H9 (cell line): ENCODE measurements at regions not wholly inside any gene's neighbourhood (a gene's known extent, or its start where the extent isn't known, plus 50 kb on each side); places are given as distances from the start of the nearest gene placed in this dataset.

Experiments used
- DNase-seq: peaks from one replicate; pipeline ENCODE4 v3.0.0-alpha.2; 2017
- H2AFZ ChIP-seq: one replicate; pipeline ENCODE4 v1.6.1; 2013; ENCODE audit warnings: mild to moderate bottlenecking, low read length, control low read depth, moderate library complexity
- H2AK5ac ChIP-seq: 2 replicates; pipeline ENCODE4 v1.6.1; 2013; ENCODE audit warnings: low read length, control low read depth, mixed read lengths; ENCODE audit not compliant: insufficient read length
- H2BK120ac ChIP-seq: one replicate; pipeline ENCODE4 v1.6.1; 2013; ENCODE audit warnings: low read depth, mild to moderate bottlenecking, low read length, control low read depth, inconsistent platforms; ENCODE audit not compliant: poor library complexity, severe bottlenecking
- H2BK12ac ChIP-seq: 2 replicates; pipeline ENCODE4 v1.6.1; 2013; ENCODE audit warnings: low read length, control low read depth, mixed read lengths, low read depth; ENCODE audit not compliant: insufficient read length
- H2BK15ac ChIP-seq: 2 replicates; pipeline ENCODE4 v1.6.1; 2013; ENCODE audit warnings: low read depth, low read length, control low read depth
- H2BK20ac ChIP-seq: one replicate; pipeline ENCODE4 v1.6.1; 2013; ENCODE audit warnings: low read depth, mild to moderate bottlenecking, low read length, control low read depth, inconsistent platforms; ENCODE audit not compliant: poor library complexity, severe bottlenecking
- H2BK5ac ChIP-seq: 2 replicates; pipeline ENCODE4 v1.6.1; 2013; ENCODE audit warnings: low read length, control low read depth, mixed read lengths; ENCODE audit not compliant: insufficient read length
- H3K14ac ChIP-seq: 2 replicates; pipeline ENCODE4 v1.6.1; 2013; ENCODE audit warnings: low read length, control low read depth; ENCODE audit not compliant: insufficient read depth
- H3K18ac ChIP-seq: 2 replicates; pipeline ENCODE4 v1.6.1; 2013; ENCODE audit warnings: low read depth, mild to moderate bottlenecking, mixed read lengths, low read length, control low read depth; ENCODE audit not compliant: insufficient read length
- H3K23ac ChIP-seq: 2 replicates; pipeline ENCODE4 v1.6.1; 2013; ENCODE audit warnings: low read length, control low read depth, mixed read lengths, low read depth; ENCODE audit not compliant: insufficient read length
- H3K23me2 ChIP-seq: 2 replicates; pipeline ENCODE4 v1.6.1; 2013; ENCODE audit warnings: low read depth, mild to moderate bottlenecking, mixed read lengths, low read length, control low read depth; ENCODE audit not compliant: insufficient read length, poor library complexity, severe bottlenecking
- H3K27ac ChIP-seq: 2 replicates; pipeline ENCODE4 v1.5.1; 2013; ENCODE audit warnings: low read length, control low read depth, mixed read lengths, low read depth; ENCODE audit not compliant: insufficient read length
- H3K27me3 ChIP-seq: 2 replicates; pipeline ENCODE4 v1.6.1; 2013; ENCODE audit warnings: low read length, control low read depth, inconsistent platforms; ENCODE audit not compliant: insufficient read depth
- H3K4ac ChIP-seq: 2 replicates; pipeline ENCODE4 v1.6.1; 2013; ENCODE audit warnings: low read depth, mild to moderate bottlenecking, control low read depth, inconsistent platforms, low read length, moderate library complexity
- H3K4me1 ChIP-seq: 2 replicates; pipeline ENCODE4 v1.6.1; 2013; ENCODE audit warnings: low read length, control low read depth, inconsistent platforms; ENCODE audit not compliant: insufficient read depth
- H3K4me2 ChIP-seq: 2 replicates; pipeline ENCODE4 v1.6.1; 2013; ENCODE audit warnings: low read length, control low read depth, mixed read lengths; ENCODE audit not compliant: insufficient read length, insufficient read depth
- H3K56ac ChIP-seq: 2 replicates; pipeline ENCODE4 v1.6.1; 2013; ENCODE audit warnings: low read depth, mild to moderate bottlenecking, mixed read lengths, low read length, control low read depth; ENCODE audit not compliant: insufficient read length
- H3K79me1 ChIP-seq: 2 replicates; pipeline ENCODE4 v1.6.1; 2013; ENCODE audit warnings: low read depth, mild to moderate bottlenecking, moderate library complexity, low read length, control low read depth, inconsistent platforms; ENCODE audit not compliant: insufficient read depth, poor library complexity, severe bottlenecking
- H3K79me2 ChIP-seq: 2 replicates; pipeline ENCODE4 v1.6.1; 2013; ENCODE audit warnings: low read length, control low read depth, inconsistent platforms; ENCODE audit not compliant: insufficient read depth
- H3K9ac ChIP-seq: 2 replicates; pipeline ENCODE4 v1.6.1; 2013; ENCODE audit warnings: low read length, control low read depth, mixed read lengths; ENCODE audit not compliant: insufficient read length; ENCODE audit errors: extremely low read depth
- H3K9me3 ChIP-seq: one replicate; pipeline ENCODE4 v1.6.1; 2013; ENCODE audit warnings: low read depth, low read length, inconsistent platforms; ENCODE audit not compliant: control insufficient read depth
- H3T11ph ChIP-seq: one replicate; pipeline ENCODE4 v1.6.1; 2013; ENCODE audit warnings: mild to moderate bottlenecking, low read length, control low read depth, inconsistent platforms
- H4K20me1 ChIP-seq: one replicate; pipeline ENCODE4 v1.6.1; 2013; ENCODE audit not compliant: control insufficient read depth, insufficient read length, insufficient read depth
- H4K5ac ChIP-seq: 2 replicates; pipeline ENCODE4 v1.6.1; 2013; ENCODE audit warnings: low read depth, mild to moderate bottlenecking, mixed read lengths, low read length, control low read depth; ENCODE audit not compliant: insufficient read length
- H4K8ac ChIP-seq: replicated peaks from 2 replicates; pipeline ENCODE4 v1.6.1; 2013; ENCODE audit warnings: low read length, control low read depth, mixed read lengths, low read depth; ENCODE audit not compliant: insufficient read length
- H4K91ac ChIP-seq: 2 replicates; pipeline ENCODE4 v1.6.1; 2013; ENCODE audit warnings: low read depth, mild to moderate bottlenecking, moderate library complexity, mixed read lengths, low read length, control low read depth; ENCODE audit not compliant: insufficient read length
- H3K27ac Mint-ChIP-seq, 3 experiments: 2 replicates in 2 of 3; 3 replicates in 1 of 3; pipeline ENCODE4 v1.8.0; 2020 to 2021; ENCODE audit warnings: mixed read lengths in 3 of 3, mild to moderate bottlenecking in 1 of 3, moderate library complexity in 1 of 3
- H3K27me3 Mint-ChIP-seq: 2 replicates; pipeline ENCODE4 v1.8.0; 2021; ENCODE audit warnings: low read depth, mild to moderate bottlenecking, moderate library complexity, mixed read lengths
- H3K36me3 Mint-ChIP-seq, 3 experiments: 2 replicates in 2 of 3; 3 replicates in 1 of 3; pipeline ENCODE4 v1.8.0; 2020 to 2021; ENCODE audit warnings: low read depth in 3 of 3, mixed read lengths in 3 of 3; ENCODE audit not compliant: insufficient read depth in 1 of 3
- H3K4me1 Mint-ChIP-seq, 2 experiments: 2 replicates each; pipeline ENCODE4 v1.8.0; 2020; ENCODE audit warnings: mixed read lengths in 2 of 2
- H3K4me3 Mint-ChIP-seq, 2 experiments: 2 replicates in 1 of 2; 3 replicates in 1 of 2; pipeline ENCODE4 v1.8.0; 2020 to 2021; ENCODE audit warnings: mild to moderate bottlenecking in 2 of 2, mixed read lengths in 2 of 2, moderate library complexity in 1 of 2
- H3K9me3 Mint-ChIP-seq, 2 experiments: 2 replicates in 1 of 2; 3 replicates in 1 of 2; pipeline ENCODE4 v1.8.0; 2020; ENCODE audit warnings: mild to moderate bottlenecking in 2 of 2, mixed read lengths in 2 of 2, moderate library complexity in 1 of 2
- WGBS: extraction: QIAGEN DNeasy Blood & Tissue Kit; methylation state at CpG from one replicate; pipeline ENCODE4 v1.1.7; 2013; ENCODE audit warnings: missing lambda C conversion rate, low lambda C conversion rate, mixed read lengths; ENCODE audit not compliant: insufficient read length; ENCODE audit errors: extremely low coverage; 5-methylcytosine and 5-hydroxymethylcytosine counted together
- TF ChIP-seq, protein P1 (sequence below): fragments of 200-600 bp; sonication (generic); conservative IDR thresholded peaks from 3 replicates; pipeline ENCODE4 v1.8.0; 2021; ENCODE audit warnings: antibody characterized with exemption, mild to moderate bottlenecking

DNA sequence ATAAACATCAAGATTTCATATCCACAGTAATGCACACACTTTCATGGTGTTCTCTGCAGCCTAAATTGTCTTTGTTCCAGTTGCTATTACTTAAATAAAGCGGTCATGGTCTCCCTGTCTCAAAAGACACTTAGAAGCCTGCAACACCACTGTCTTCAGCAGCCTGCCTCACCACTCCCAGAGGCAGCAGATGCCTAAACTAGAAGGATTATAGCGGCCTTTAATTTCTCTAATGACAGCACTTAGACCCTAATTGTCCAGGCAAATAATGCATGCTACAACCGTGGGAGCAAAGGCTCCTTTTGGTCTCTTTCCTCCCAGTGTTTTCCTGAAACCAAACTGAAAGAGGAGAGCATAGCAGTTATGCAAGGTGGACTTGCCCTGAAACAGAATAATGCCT lies 248.8 kb upstream of the SLC39A10 start:
- H3K4me1 ChIP-seq, result peaks cover 7% of the 10 kb centered on the region
- TF ChIP-seq, protein P1, sequence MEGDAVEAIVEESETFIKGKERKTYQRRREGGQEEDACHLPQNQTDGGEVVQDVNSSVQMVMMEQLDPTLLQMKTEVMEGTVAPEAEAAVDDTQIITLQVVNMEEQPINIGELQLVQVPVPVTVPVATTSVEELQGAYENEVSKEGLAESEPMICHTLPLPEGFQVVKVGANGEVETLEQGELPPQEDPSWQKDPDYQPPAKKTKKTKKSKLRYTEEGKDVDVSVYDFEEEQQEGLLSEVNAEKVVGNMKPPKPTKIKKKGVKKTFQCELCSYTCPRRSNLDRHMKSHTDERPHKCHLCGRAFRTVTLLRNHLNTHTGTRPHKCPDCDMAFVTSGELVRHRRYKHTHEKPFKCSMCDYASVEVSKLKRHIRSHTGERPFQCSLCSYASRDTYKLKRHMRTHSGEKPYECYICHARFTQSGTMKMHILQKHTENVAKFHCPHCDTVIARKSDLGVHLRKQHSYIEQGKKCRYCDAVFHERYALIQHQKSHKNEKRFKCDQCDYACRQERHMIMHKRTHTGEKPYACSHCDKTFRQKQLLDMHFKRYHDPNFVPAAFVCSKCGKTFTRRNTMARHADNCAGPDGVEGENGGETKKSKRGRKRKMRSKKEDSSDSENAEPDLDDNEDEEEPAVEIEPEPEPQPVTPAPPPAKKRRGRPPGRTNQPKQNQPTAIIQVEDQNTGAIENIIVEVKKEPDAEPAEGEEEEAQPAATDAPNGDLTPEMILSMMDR, result no peak
- no peak overlapping the region for H3K56ac ChIP-seq
- no peak overlapping the region for H3K23ac ChIP-seq
- H3K79me1 ChIP-seq, result no peaks in the 10 kb centered on the region
- no peaks in the 10 kb centered on the region for H3K9me3 ChIP-seq
- no peak overlapping the region for H3K18ac ChIP-seq
- no peak overlapping the region for H3T11ph ChIP-seq
- no peak overlapping the region for H4K5ac ChIP-seq
- H3K4me1 Mint-ChIP-seq, result peaks cover 12% of the 10 kb centered on the region in 2 experiments
- no peak overlapping the region for H2AK5ac ChIP-seq
- H3K9me3 Mint-ChIP-seq, result no peaks in the 10 kb centered on the region
- no peaks in the 10 kb centered on the region for H3K27me3 ChIP-seq
- no CpG with 5 or more reads among the region's 3 CpGs for WGBS
- H2BK5ac ChIP-seq, result no peak overlapping the region
- no peak overlapping the region for H3K27ac Mint-ChIP-seq
- H3K9ac ChIP-seq, result no peak overlapping the region
- no peak for DNase-seq
- H4K20me1 ChIP-seq, result no peaks in the 10 kb centered on the region
- no peak overlapping the region for H4K8ac ChIP-seq
- no peak overlapping the region for H4K91ac ChIP-seq
- no peak overlapping the region for H3K27ac ChIP-seq
- H3K4me3 Mint-ChIP-seq, result no peak overlapping the region
- no peaks in the 10 kb centered on the region for H3K23me2 ChIP-seq
- no peak overlapping the region for H2BK15ac ChIP-seq
- no peak overlapping the region for H2BK120ac ChIP-seq
- no peaks in the 10 kb centered on the region for H3K27me3 Mint-ChIP-seq
- no peak overlapping the region for H3K4ac ChIP-seq
- no peak overlapping the region for H2BK20ac ChIP-seq
- H3K14ac ChIP-seq, result no peak overlapping the region
- no peak overlapping the region for H2AFZ ChIP-seq
- H3K36me3 Mint-ChIP-seq, result no peaks in the 10 kb centered on the region
- H3K4me2 ChIP-seq, result no peak overlapping the region
- H3K79me2 ChIP-seq, result no peaks in the 10 kb centered on the region
- H2BK12ac ChIP-seq, result no peak overlapping the region
